Lung (tissue), 11 donors: ENCODE measurements at regions not wholly inside any gene's neighbourhood (a gene's known extent, or its start where the extent isn't known, plus 50 kb on each side); places are given as distances from the start of the nearest gene placed in this dataset.

Experiments
- ATAC-seq: fragments of 200-7000 bp; cut with Tn5 transposase; one replicate; pipeline ENCODE4 v1.9.1; 2020; ENCODE audit warnings: moderate number of reproducible peaks; ENCODE audit not compliant: insufficient read depth, low FRiP score
- DNase-seq, 3 donors: peaks; one replicate each; pipeline ENCODE4 v3.0.0-alpha.2; 2013 to 2017
- H3K27ac ChIP-seq, 2 donors: one replicate each; pipeline ENCODE4 v1.5.1; 2013; ENCODE audit warnings: mild to moderate bottlenecking in 2 of 2, moderate library complexity in 2 of 2, control low read depth in 1 of 2, inconsistent platforms in 1 of 2, low read depth in 1 of 2, low read length in 1 of 2
- H3K27me3 ChIP-seq, 3 donors: one replicate each; pipeline ENCODE4 v1.5.1; 2013; ENCODE audit warnings: low read length in 2 of 3; ENCODE audit not compliant: control insufficient read depth in 3 of 3, insufficient read depth in 3 of 3
- H3K36me3 ChIP-seq, 4 donors: one replicate each; pipeline ENCODE4 v1.5.1; 2013; ENCODE audit warnings: low read length in 4 of 4, mild to moderate bottlenecking in 1 of 4, moderate library complexity in 1 of 4; ENCODE audit not compliant: control insufficient read depth in 4 of 4, insufficient read depth in 4 of 4
- H3K4me1 ChIP-seq, 5 donors: one replicate each; pipeline ENCODE4 v1.5.1; 2013; ENCODE audit warnings: low read length in 5 of 5, mild to moderate bottlenecking in 2 of 5, moderate library complexity in 1 of 5; ENCODE audit not compliant: control insufficient read depth in 5 of 5, insufficient read depth in 5 of 5
- H3K4me3 ChIP-seq: one replicate; pipeline ENCODE4 v1.5.1; 2013; ENCODE audit warnings: mild to moderate bottlenecking, control low read depth, moderate library complexity
- H3K9ac ChIP-seq, 2 donors: one replicate each; pipeline ENCODE4 v1.5.1; 2013; ENCODE audit warnings: low read length in 2 of 2, control low read depth in 1 of 2; ENCODE audit not compliant: insufficient read depth in 1 of 2
- H3K9me3 ChIP-seq, 4 donors: one replicate each; pipeline ENCODE4 v1.5.1; 2013; ENCODE audit warnings: low read length in 3 of 4, mild to moderate bottlenecking in 1 of 4, moderate library complexity in 1 of 4; ENCODE audit not compliant: control insufficient read depth in 4 of 4, insufficient read depth in 3 of 4
- CTCF ChIP-seq: IDR thresholded peaks from 2 replicates; pipeline ENCODE4 v1.5.1; 2012; ENCODE audit warnings: mild to moderate bottlenecking; ENCODE audit errors: control extremely low read depth, extremely low read depth
- WGBS, 2 donors: extraction: QIAGEN DNeasy Blood & Tissue Kit; methylation state at CpG; one replicate each; pipeline ENCODE4 v1.1.7; 2013; 5-methylcytosine and 5-hydroxymethylcytosine counted together
- donor health status: control.
- donor health status: control.
- donor health status: Bipolar disorder and iron deficiency.
- donor health status: healthy.
- donor health status: DM: yes; HTN: yes; CAD: no.

- no peaks in the 10 kb centered on the region for H3K27me3 ChIP-seq
- no peaks in the 10 kb centered on the region for H3K36me3 ChIP-seq
- no peak overlapping the region for H3K9ac ChIP-seq
- H3K27ac ChIP-seq: no peak overlapping the region
- TF ChIP-seq CTCF: no peak
- no peaks in the 10 kb centered on the region for H3K9me3 ChIP-seq
- H3K4me1 ChIP-seq: no peaks in the 10 kb centered on the region
- H3K4me3 ChIP-seq: no peak overlapping the region
- no peak for ATAC-seq
- DNase-seq: no peak
Measured at GRCh38 chr1:191609305-191609704, 549.0 kb upstream of the RGS18 start.

- no peaks in the 10 kb centered on the region for H3K9me3 ChIP-seq
- no peaks in the 10 kb centered on the region for H3K36me3 ChIP-seq
- no peaks in the 10 kb centered on the region for H3K27me3 ChIP-seq
- TF ChIP-seq CTCF: no peak
- ATAC-seq: no peak
- peak in 2 of 3 donors; percentile 27 to 29 for DNase-seq
- no peak overlapping the region for H3K4me3 ChIP-seq
- H3K9ac ChIP-seq: no peak overlapping the region
- WGBS, 2 donors: 76% methylated on average over 4 of the region's 4 CpGs
- H3K4me1 ChIP-seq: no peaks in the 10 kb centered on the region
- no peak overlapping the region for H3K27ac ChIP-seq
Measured at GRCh38 chr1:191615101-191615821, 543.0 kb upstream of the RGS18 start.

- DNase-seq: peak in 2 of 3 donors; percentile 11 to 52
- H3K9me3 ChIP-seq: no peaks in the 10 kb centered on the region
- 74 to 79% methylated on average over 2 of the region's 2 CpGs for WGBS, 2 donors
Measured at GRCh38 chr1:191618181-191618580, 540.1 kb upstream of the RGS18 start.

More at GRCh38 chr1:191618181-191618580, 540.1 kb upstream of the RGS18 start:
- Histone ChIP-seq H3K27ac (no peak overlapping the region), H3K27me3 (no peaks in the 10 kb centered on the region), H3K9ac (no peak overlapping the region), H3K4me3 (no peak overlapping the region), H3K36me3 (no peaks in the 10 kb centered on the region), H3K4me1 (no peaks in the 10 kb centered on the region)
- no peak for TF ChIP-seq CTCF
- ATAC-seq: no peak
